Activated naive CD8-positive, alpha-beta T cell (primary cell): ENCODE measurements at regions not wholly inside any gene's neighbourhood (a gene's known extent, or its start where the extent isn't known, plus 50 kb on each side); places are given as distances from the start of the nearest gene placed in this dataset.
"Not testable (repeated sequence)": the region's sequence is repeated elsewhere in the genome, so short reads cannot be mapped to it uniquely, and the experiment has no call there.

ENCODE experiments used
- H3K27ac Mint-ChIP-seq: one replicate; pipeline ENCODE4 v1.8.0; 2021; ENCODE audit warnings: mixed read lengths
- H3K27me3 Mint-ChIP-seq: one replicate; pipeline ENCODE4 v1.8.0; 2021; ENCODE audit warnings: mixed read lengths
- H3K36me3 Mint-ChIP-seq: one replicate; pipeline ENCODE4 v1.8.0; 2021; ENCODE audit warnings: mixed read lengths
- H3K4me1 Mint-ChIP-seq: one replicate; pipeline ENCODE4 v1.8.0; 2021; ENCODE audit warnings: low read depth, mixed read lengths
- H3K4me3 Mint-ChIP-seq: one replicate; pipeline ENCODE4 v1.8.0; 2021; ENCODE audit warnings: mild to moderate bottlenecking, mixed read lengths
- H3K9me3 Mint-ChIP-seq: one replicate; pipeline ENCODE4 v1.8.0; 2021; ENCODE audit warnings: low read depth, mixed read lengths

- Mint-ChIP-seq H3K36me3 (peaks cover 2% of the 10 kb centered on the region), H3K9me3 (peaks cover 3% of the 10 kb centered on the region), H3K4me1 (peaks cover 10% of the 10 kb centered on the region), H3K4me3 (no peak overlapping the region), H3K27ac (no peak overlapping the region), H3K27me3 (no peaks in the 10 kb centered on the region)
Observed at GRCh38 chr3:106510206-106510605, 641.4 kb upstream of the CBLB start.

DNA sequence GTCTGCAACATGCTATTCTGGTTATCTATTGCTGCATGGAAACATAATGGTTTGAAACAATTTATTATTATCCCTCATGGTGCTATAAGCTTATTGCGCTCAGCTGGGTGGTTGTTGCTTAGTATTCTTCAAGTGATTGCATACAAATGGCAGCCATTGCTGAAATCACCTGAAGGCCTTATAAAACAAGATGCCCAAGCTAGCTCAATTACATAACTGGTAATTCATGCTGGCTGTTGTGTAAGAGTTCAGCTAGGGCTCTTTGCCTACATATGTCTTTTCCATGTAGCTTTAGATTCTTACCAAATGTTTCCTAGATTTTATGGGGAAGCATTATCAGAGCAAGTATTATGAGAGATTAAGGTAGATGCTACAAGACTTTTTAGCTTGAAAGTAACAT is 644.0 kb upstream of the CBLB start:
- Mint-ChIP-seq H3K27me3 (no peaks in the 10 kb centered on the region), H3K9me3 (peaks cover 3% of the 10 kb centered on the region)

GRCh38 chr3:106514431-106514830 is 645.6 kb upstream of the CBLB start:
- H3K4me3 Mint-ChIP-seq: no peak overlapping the region
- H3K27ac Mint-ChIP-seq: no peak overlapping the region
- H3K36me3 Mint-ChIP-seq: no peaks in the 10 kb centered on the region
- H3K4me1 Mint-ChIP-seq: peaks cover 3% of the 10 kb centered on the region
- H3K27me3 Mint-ChIP-seq: no peaks in the 10 kb centered on the region
- peaks cover 3% of the 10 kb centered on the region for H3K9me3 Mint-ChIP-seq

More for the DNA sequence above, 644.0 kb upstream of the CBLB start:
- H3K4me3 Mint-ChIP-seq: no peak overlapping the region
- H3K4me1 Mint-ChIP-seq: peaks cover 3% of the 10 kb centered on the region
- H3K36me3 Mint-ChIP-seq: no peaks in the 10 kb centered on the region
- H3K27ac Mint-ChIP-seq: no peak overlapping the region

GRCh38 chr3:106518516-106518915 is 649.7 kb upstream of the CBLB start:
- Mint-ChIP-seq H3K36me3 (no peaks in the 10 kb centered on the region), H3K27me3 (no peaks in the 10 kb centered on the region), H3K9me3 (no peaks in the 10 kb centered on the region), H3K4me3 (no peak overlapping the region), H3K4me1 (peaks cover 3% of the 10 kb centered on the region), H3K27ac (no peak overlapping the region)

DNA sequence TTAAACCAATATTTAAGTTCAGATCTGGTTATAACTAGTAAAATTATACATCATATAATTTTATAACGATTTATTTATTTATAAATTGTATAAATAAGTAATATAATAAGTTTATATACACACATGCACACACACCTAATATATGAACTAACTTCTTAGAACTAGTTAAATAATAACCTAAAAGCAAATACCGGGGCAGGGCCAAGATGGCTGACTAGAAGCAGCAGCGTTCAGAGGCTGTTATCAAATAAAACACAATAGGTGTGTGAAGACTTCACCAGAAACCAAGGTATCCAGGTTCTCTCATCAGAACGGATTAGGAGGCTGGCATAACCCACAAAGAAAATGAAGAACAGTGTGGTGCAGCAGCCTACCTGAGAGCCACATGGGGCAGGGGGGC is 653.6 kb upstream of the CBLB start:
- no peak overlapping the region for H3K4me3 Mint-ChIP-seq

DNA sequence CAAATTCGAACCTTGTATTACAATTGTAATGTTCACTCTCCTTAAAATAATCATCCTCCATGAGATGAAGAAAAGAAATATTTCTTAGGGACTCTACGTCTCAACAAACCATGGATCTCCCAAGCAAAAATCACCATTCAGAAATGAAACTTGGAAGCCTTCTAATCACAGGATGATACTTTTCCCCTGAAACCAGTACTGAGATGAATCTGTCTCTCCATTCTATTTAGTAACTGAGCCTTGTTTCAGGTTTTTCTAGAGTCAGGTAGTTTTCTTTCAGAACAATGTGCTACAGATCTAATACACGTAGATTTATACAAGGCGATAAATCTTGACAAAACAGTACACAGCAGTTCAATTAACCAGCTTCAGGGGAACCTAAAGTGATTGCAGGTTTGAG is 660.1 kb upstream of the CBLB start:
- H3K4me1 Mint-ChIP-seq: peaks cover 9% of the 10 kb centered on the region
- no peak overlapping the region for H3K4me3 Mint-ChIP-seq

More for the DNA sequence above, 653.6 kb upstream of the CBLB start:
- Mint-ChIP-seq H3K36me3 (no peaks in the 10 kb centered on the region), H3K4me1 (no peaks in the 10 kb centered on the region), H3K27me3 (no peaks in the 10 kb centered on the region), H3K27ac (no peak overlapping the region), H3K9me3 (peaks cover 2% of the 10 kb centered on the region)

GRCh38 chr3:106529738-106530137 is 660.9 kb upstream of the CBLB start:
- Mint-ChIP-seq H3K4me1 (peaks cover 13% of the 10 kb centered on the region), H3K9me3 (peaks cover 6% of the 10 kb centered on the region), H3K4me3 (no peak overlapping the region), H3K27ac (no peak overlapping the region), H3K36me3 (peaks cover 3% of the 10 kb centered on the region), H3K27me3 (no peaks in the 10 kb centered on the region)

More for the DNA sequence above, 660.1 kb upstream of the CBLB start:
- Mint-ChIP-seq H3K36me3 (peaks cover 2% of the 10 kb centered on the region), H3K9me3 (peaks cover 6% of the 10 kb centered on the region), H3K27ac (no peak overlapping the region), H3K27me3 (no peaks in the 10 kb centered on the region)

DNA sequence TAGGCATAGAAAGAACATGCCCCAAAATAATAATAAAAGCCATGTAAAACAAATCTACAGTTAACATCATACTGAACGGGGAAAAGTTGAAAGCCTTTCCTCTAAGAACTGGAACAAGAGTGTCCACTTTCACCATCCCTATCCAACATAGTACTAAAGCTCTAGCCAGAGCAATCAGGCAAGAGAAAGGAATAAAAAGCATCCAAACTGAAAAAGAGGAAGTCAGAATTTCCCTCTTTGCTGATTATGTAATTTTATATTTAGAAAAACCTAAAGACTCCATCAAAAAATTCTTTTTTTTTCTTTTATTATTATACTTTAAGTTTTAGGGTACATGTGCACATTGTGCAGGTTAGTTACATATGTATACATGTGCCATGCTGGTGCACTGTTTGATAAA is 661.6 kb upstream of the CBLB start:
- H3K4me1 Mint-ChIP-seq: peaks cover 15% of the 10 kb centered on the region
- H3K9me3 Mint-ChIP-seq: peaks cover 6% of the 10 kb centered on the region
- H3K27ac Mint-ChIP-seq: no peak overlapping the region
- peaks cover 4% of the 10 kb centered on the region for H3K36me3 Mint-ChIP-seq
- no peaks in the 10 kb centered on the region for H3K27me3 Mint-ChIP-seq
- H3K4me3 Mint-ChIP-seq: no peak overlapping the region

- not testable (repeated sequence) for H3K36me3 Mint-ChIP-seq, H3K27ac Mint-ChIP-seq, H3K27me3 Mint-ChIP-seq, H3K4me3 Mint-ChIP-seq
- Mint-ChIP-seq H3K9me3 (peaks cover 15% of the 10 kb centered on the region), H3K4me1 (peaks cover 15% of the 10 kb centered on the region)
Observed at GRCh38 chr3:106531771-106532329, 663.0 kb upstream of the CBLB start.

- Mint-ChIP-seq H3K36me3 (peaks cover 9% of the 10 kb centered on the region), H3K4me1 (peaks cover 15% of the 10 kb centered on the region), H3K4me3 (no peak overlapping the region), H3K27me3 (no peaks in the 10 kb centered on the region), H3K27ac (peak overlapping the region; percentile 51), H3K9me3 (peaks cover 18% of the 10 kb centered on the region)
Observed at GRCh38 chr3:106533093-106533787, 664.4 kb upstream of the CBLB start.

GRCh38 chr3:106533788-106534160 is 665.0 kb upstream of the CBLB start:
- H3K4me3 Mint-ChIP-seq: no peak overlapping the region
- H3K4me1 Mint-ChIP-seq: peaks cover 12% of the 10 kb centered on the region
- peaks cover 22% of the 10 kb centered on the region for H3K9me3 Mint-ChIP-seq
- H3K36me3 Mint-ChIP-seq: peaks cover 9% of the 10 kb centered on the region
- H3K27ac Mint-ChIP-seq: peak overlapping the region; percentile 51
- no peaks in the 10 kb centered on the region for H3K27me3 Mint-ChIP-seq

DNA sequence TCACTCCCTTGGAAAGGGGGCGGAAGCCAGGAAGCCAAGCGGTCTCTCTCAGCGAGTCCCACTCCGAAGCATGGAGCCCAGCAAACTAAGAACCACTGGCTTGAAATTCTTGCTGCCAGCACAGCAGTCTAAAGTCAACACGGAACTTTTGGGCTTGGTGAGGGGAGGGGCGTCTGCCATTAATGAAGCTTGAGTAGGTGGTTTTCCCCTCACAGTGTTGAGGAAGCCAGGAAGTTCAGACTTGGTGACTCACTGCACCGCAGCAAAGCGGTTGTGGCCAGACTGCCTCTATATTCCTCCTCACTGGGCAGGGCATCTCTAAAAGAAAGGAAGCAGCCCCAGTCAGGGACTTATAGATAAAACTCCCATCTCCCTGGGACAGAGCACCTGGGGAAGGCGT is 665.4 kb upstream of the CBLB start:
- Mint-ChIP-seq H3K4me1 (peaks cover 12% of the 10 kb centered on the region), H3K9me3 (peaks cover 22% of the 10 kb centered on the region), H3K36me3 (peaks cover 9% of the 10 kb centered on the region), H3K27me3 (no peaks in the 10 kb centered on the region), H3K27ac (peak overlapping the region; percentile 51), H3K4me3 (no peak overlapping the region)

- Mint-ChIP-seq H3K9me3 (peaks cover 23% of the 10 kb centered on the region), H3K27me3 (no peaks in the 10 kb centered on the region), H3K36me3 (peaks cover 5% of the 10 kb centered on the region), H3K4me3 (no peak overlapping the region), H3K27ac (no peak overlapping the region), H3K4me1 (no peaks in the 10 kb centered on the region)
Observed at GRCh38 chr3:106540743-106541142, 671.9 kb upstream of the CBLB start.

GRCh38 chr3:106542101-106542769 is 673.4 kb upstream of the CBLB start:
- H3K27ac Mint-ChIP-seq: no peak overlapping the region
- no peaks in the 10 kb centered on the region for H3K36me3 Mint-ChIP-seq

DNA sequence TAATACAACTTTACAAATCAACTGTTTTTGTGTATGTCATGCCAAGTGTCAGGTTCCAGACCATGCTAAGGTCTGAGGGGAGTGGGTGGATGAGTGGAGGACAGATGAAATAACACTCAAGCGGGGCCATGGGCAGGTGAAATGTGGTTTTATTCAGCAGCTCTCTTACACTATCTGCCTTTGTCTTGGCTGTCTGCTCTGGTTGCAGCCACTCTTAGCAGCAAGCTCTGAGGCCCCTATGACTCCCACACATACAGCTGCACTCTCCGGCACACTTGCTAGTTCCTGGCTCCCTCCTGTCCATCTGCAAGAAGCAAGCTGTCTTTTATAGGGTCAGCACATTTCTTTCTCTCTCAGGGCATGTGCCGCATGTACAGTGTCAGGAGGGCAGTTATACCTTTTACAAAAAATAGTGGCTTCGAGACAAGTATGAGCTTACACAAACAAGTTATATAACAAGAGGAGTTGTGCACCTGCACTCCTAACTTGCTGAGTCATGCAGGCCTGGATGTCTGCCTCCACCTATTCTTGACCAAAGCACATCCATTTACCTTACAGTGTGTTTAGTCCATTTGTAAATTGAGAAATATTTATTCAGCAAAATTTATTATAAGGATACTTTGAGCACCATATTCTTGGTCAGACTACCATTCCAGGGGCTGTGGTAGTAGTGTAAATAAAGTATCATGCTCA is 683.7 kb upstream of the CBLB start:
- Mint-ChIP-seq H3K27me3 (no peaks in the 10 kb centered on the region), H3K36me3 (no peaks in the 10 kb centered on the region), H3K4me3 (no peak overlapping the region), H3K9me3 (no peaks in the 10 kb centered on the region), H3K4me1 (no peaks in the 10 kb centered on the region), H3K27ac (no peak overlapping the region)

More at GRCh38 chr3:106542101-106542769, 673.4 kb upstream of the CBLB start:
- no peak overlapping the region for H3K4me3 Mint-ChIP-seq
- peaks cover 18% of the 10 kb centered on the region for H3K9me3 Mint-ChIP-seq
- no peaks in the 10 kb centered on the region for H3K27me3 Mint-ChIP-seq
- no peaks in the 10 kb centered on the region for H3K4me1 Mint-ChIP-seq
